ENCODE measurements at regions not wholly inside any gene's neighbourhood (a gene's known extent, or its start where the extent isn't known, plus 50 kb on each side); places are given as distances from the start of the nearest gene placed in this dataset.

DNA sequence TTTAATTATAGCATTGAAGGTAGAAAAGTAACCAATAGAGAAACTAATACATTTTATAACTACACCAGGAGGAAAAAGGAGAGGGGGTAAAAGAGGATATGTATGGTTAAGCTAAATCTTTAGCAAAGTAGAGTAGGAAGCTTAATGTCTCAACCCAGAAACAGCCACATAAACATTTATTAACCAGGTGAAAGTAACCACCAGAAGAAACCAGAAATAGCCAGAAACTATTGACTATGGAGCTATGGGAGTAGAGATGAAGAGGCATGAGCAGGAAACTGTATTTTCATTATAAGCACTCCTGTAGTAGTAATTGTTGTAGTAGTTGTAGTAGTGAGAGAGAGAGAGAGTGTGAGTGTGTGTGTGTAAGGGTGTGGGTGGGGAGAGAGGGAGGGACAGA, 617.5 kb upstream of the CHAC2 start:
- DNase-seq = no peak
- Mint-ChIP-seq H3K36me3 (ENCODE audit: low read depth) (no peaks in the 10 kb centered on the region), H3K4me1 (peaks cover 18% of the 10 kb centered on the region), H3K27ac (peak overlapping the region; percentile 47), H3K27me3 (ENCODE audit: low read depth, poor library complexity) (no peaks in the 10 kb centered on the region), H3K4me3 (no peak overlapping the region), H3K9me3 (no peaks in the 10 kb centered on the region)
- TF ChIP-seq, protein P1, sequence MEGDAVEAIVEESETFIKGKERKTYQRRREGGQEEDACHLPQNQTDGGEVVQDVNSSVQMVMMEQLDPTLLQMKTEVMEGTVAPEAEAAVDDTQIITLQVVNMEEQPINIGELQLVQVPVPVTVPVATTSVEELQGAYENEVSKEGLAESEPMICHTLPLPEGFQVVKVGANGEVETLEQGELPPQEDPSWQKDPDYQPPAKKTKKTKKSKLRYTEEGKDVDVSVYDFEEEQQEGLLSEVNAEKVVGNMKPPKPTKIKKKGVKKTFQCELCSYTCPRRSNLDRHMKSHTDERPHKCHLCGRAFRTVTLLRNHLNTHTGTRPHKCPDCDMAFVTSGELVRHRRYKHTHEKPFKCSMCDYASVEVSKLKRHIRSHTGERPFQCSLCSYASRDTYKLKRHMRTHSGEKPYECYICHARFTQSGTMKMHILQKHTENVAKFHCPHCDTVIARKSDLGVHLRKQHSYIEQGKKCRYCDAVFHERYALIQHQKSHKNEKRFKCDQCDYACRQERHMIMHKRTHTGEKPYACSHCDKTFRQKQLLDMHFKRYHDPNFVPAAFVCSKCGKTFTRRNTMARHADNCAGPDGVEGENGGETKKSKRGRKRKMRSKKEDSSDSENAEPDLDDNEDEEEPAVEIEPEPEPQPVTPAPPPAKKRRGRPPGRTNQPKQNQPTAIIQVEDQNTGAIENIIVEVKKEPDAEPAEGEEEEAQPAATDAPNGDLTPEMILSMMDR (IDR thresholded peaks at IDR 0.05) = no peak

DNA sequence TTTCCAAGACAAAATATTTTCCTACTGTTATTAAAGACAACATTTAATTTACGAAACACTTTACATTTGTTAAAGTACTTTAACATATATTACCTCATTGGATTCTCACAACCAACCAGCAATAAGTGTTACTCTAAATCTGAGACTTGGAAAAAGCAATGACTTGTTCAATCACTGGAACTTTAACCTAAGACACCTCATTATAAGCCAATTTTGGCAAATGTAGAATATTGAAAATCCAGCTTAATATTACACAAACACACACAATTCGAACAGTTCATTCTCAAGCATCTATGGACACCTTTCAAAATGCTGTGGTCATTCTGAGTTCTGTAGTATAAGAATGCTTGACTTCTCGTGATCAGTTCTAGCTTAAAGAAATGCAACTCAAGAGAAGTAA, 619.4 kb upstream of the CHAC2 start:
- no peak overlapping the region for H3K27ac Mint-ChIP-seq
- TF ChIP-seq, protein P1 (IDR thresholded peaks at IDR 0.05) = no peak
- H3K9me3 Mint-ChIP-seq = no peaks in the 10 kb centered on the region
- H3K4me3 Mint-ChIP-seq = no peak overlapping the region
- no peaks in the 10 kb centered on the region for H3K36me3 Mint-ChIP-seq (ENCODE audit: low read depth)
- no peaks in the 10 kb centered on the region for H3K27me3 Mint-ChIP-seq (ENCODE audit: low read depth, poor library complexity)
- no peak for DNase-seq
- peaks cover 18% of the 10 kb centered on the region for H3K4me1 Mint-ChIP-seq

DNA sequence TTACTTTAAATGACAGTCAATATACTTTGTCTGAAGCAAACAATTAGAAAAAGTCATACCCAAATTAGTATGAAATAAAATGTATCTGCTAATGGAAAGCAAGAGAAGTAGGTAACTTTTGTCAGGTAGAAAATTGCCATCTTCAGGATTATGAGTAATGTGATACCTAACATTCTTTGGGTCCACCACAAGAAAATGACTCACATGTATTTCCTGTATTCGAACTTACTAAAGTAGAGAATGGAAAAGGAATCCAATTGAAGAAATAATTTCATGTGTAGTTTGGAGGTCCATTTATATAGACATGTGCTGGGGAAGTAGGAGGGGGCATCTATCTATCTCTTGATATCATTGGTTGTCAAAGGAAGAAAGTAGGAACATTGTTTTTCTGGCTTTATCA, 636.2 kb upstream of the CHAC2 start:
- TF ChIP-seq, protein P1 (IDR thresholded peaks at IDR 0.05) = no peak
- no peak for DNase-seq
- H3K4me3 Mint-ChIP-seq = no peak overlapping the region
- no peaks in the 10 kb centered on the region for H3K9me3 Mint-ChIP-seq
- peaks cover 23% of the 10 kb centered on the region for H3K4me1 Mint-ChIP-seq
- no peak overlapping the region for H3K27ac Mint-ChIP-seq
- no peaks in the 10 kb centered on the region for H3K27me3 Mint-ChIP-seq (ENCODE audit: low read depth, poor library complexity)
- H3K36me3 Mint-ChIP-seq (ENCODE audit: low read depth) = no peaks in the 10 kb centered on the region

DNA sequence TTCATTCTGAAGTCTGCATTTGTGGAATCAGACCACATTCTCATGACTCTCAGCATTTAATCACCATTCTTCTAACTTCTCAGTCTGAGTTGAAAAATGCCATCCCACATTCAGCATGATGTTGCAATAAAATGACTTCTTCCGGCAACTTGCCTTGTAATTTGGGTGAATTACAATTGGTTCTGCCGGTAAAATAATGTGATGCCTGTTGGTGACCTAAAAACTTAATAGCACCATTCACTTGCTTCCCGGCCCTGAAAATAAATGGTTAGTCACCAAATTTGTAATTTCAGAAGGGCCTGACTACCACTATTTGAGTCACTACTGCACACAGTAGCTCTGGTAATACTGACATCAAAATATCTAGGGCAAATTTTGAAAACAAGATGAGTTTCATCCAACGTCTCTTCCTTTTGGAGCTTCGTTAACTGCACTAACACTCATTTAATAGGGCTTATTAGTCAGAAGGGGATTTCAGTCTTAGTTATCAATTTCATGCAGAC, 637.1 kb upstream of the CHAC2 start:
- no peaks in the 10 kb centered on the region for H3K9me3 Mint-ChIP-seq
- H3K4me1 Mint-ChIP-seq = peaks cover 22% of the 10 kb centered on the region
- no peak for DNase-seq
- no peak overlapping the region for H3K4me3 Mint-ChIP-seq
- H3K27ac Mint-ChIP-seq = no peak overlapping the region
- TF ChIP-seq, protein P1 (IDR thresholded peaks at IDR 0.05) = no peak
- no peaks in the 10 kb centered on the region for H3K27me3 Mint-ChIP-seq (ENCODE audit: low read depth, poor library complexity)
- H3K36me3 Mint-ChIP-seq (ENCODE audit: low read depth) = no peaks in the 10 kb centered on the region

DNA sequence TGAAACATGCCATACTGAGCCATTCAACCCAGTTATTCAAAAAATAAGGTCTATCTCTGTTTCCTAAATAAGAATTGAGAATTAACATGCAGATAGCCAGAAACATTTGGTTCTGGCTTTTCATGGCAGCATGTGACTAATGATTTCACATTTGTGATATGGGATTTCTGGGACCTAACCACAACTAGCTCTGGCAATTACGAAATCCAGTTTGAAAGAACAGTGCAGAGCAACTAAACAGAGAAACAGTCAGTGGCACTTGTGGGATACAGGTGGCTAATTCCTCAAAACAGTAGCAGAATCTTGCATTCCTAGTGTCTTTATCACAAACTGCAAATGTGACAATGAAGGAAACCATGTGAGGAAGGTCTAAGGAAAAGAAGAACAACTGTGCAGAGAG, 637.8 kb upstream of the CHAC2 start:
- Mint-ChIP-seq H3K27me3 (ENCODE audit: low read depth, poor library complexity) (no peaks in the 10 kb centered on the region), H3K9me3 (no peaks in the 10 kb centered on the region), H3K36me3 (ENCODE audit: low read depth) (no peaks in the 10 kb centered on the region), H3K4me3 (no peak overlapping the region), H3K4me1 (peaks cover 16% of the 10 kb centered on the region), H3K27ac (peak overlapping the region; percentile 17)
- TF ChIP-seq, protein P1 (IDR thresholded peaks at IDR 0.05) = no peak
- DNase-seq = no peak

DNA sequence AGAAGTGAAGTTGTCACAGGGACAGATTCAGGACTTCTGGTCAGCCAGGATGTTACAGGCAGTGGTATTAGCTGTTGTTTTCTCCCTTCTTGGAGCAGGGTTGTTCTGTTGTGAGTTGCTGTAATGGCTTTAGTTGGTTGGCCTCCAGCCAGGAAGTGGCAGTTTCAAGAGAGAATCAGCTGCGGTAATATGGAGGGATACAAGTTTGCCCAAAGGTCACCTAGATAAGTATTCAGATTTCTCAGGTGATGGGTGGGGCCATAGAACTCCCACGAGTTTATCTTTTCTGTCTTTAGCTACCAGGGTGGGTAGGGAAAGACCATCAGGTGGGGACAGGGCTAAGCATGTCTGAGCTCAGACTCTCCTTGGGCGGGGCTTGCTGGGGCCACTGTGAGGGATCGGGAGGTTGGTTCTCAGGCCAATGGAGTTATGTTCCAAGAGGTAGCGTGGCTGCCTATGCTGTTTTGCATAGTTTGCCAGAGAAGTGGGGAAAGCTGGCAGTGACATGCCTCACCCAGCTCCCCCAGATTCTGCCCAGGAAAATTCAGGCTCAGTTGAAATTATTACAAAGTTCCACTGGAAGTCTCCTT, 640.4 kb upstream of the CHAC2 start:
- TF ChIP-seq, protein P1 (IDR thresholded peaks at IDR 0.05) = no peak
- DNase-seq = no peak

More for the DNA sequence above, 640.4 kb upstream of the CHAC2 start:
- Mint-ChIP-seq H3K36me3 (ENCODE audit: low read depth) (no peaks in the 10 kb centered on the region), H3K27ac (no peak overlapping the region), H3K4me3 (no peak overlapping the region), H3K4me1 (peaks cover 11% of the 10 kb centered on the region), H3K27me3 (ENCODE audit: low read depth, poor library complexity) (no peaks in the 10 kb centered on the region), H3K9me3 (peaks cover 8% of the 10 kb centered on the region)
